Right ventricle myocardium superior (tissue), 1 donor: ENCODE measurements at regions not wholly inside any gene's neighbourhood (a gene's known extent, or its start where the extent isn't known, plus 50 kb on each side); places are given as distances from the start of the nearest gene placed in this dataset.
A peak's percentile ranks its signal among the peaks of the same experiment; 100 is the strongest.

Experiments used
- ATAC-seq: fragments of 200-7000 bp; cut with Tn5 transposase; one replicate; pipeline ENCODE4 v1.9.1; 2020; ENCODE audit warnings: mild to moderate bottlenecking; ENCODE audit not compliant: poor library complexity
- DNase-seq: peaks from one replicate; pipeline ENCODE4 v3.0.0-alpha.2; 2020
- intact Hi-C: fragments of 100-400 bp; cut with DNase I; formaldehyde crosslinking; loops from one replicate; pipeline ENCODE4 v1.11.2; 2022
- donor health status: DM: no; HTN: yes; CAD: no; lungs with severe emphysema.

DNA sequence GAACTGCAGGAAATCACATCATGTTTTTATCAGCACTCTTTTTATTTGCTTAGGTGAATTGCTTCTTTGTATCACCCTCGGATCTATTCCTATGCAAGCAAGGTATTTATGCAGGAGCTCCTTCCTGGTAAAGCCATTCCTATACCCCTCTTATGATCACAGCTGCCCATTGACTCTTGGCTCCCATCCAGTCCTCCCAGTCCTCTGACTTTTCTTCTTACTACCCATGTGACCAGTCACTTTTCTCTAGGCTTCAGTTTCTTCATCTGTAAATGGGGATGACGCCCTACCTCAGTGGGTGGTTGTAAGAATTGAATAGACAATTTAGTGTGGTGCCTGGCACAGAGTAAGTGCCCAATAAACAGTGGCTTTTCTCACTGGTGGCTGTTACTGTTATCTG lies 144.9 kb downstream of the FHIP1A start:
- DNase-seq, result no peak
- intact Hi-C loops, result no loop called here
- ATAC-seq, result no peak

DNA sequence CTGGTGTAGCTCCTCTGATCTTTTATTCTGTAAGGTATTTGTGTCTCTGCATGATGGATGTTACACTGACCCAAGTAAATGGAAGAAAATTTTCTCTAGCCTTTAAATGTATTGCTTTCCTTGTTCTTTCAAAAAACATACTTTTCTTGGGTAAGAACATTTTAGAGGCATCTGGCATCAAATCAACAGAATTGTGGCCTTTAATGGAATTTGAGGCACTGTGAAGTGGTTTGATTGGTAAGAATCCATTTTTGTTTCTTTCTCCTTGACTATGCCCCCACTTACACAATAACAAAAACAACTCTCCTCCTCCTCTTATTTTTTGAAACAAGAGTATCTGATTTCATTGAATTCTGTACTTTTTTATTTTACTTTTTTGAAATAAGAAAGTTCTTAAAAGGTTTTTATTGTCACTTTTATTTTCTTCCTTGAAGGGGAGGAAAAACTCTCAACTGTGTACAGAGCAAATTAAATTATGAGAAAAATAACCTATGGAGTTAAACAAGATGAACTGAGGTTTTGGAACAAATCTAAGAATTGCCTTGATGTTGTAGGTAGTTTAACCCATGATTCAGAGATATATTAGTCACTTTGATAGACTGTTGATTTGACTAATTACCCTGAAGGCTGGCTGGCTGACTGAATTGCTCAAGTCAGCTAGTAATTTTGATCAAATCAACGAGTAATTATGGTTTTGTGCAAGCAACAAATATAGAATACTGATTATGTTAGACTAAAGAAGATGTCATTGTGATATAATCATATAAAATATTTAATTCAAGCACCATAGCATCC lies 146.4 kb downstream of the FHIP1A start:
- DNase-seq, result no peak
- intact Hi-C loops, result no loop called here
- no peak for ATAC-seq

DNA sequence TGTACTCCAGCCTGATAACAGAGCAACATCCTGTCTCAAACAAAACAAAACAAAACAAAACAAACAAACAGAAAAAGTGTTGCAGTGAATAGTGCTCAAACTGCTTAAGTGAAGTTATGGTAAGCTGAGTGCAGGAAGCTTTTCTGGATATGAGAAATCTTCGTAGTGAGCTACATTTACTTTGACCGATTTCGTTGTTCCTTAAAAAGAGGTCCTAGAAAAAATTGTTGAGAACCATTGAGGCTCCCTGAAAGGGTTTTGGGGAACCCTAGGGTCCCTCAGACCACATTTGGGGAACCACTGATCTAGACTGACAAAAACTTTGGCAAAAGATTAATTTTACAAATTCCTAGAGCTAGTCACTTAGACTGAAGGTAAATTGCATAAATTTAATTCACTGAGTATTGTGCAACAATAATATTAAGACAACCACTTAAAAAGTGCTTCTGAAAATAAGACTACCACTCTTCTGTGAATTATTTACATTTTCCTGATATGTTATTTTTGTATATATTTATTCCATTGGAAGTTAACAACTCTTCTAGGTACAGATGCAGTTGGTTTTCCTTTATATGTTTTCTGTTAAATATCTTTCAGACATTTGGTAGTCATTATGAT lies 149.6 kb downstream of the FHIP1A start:
- ATAC-seq, result no peak
- DNase-seq, result no peak
- intact Hi-C loops, result no loop called here

DNA sequence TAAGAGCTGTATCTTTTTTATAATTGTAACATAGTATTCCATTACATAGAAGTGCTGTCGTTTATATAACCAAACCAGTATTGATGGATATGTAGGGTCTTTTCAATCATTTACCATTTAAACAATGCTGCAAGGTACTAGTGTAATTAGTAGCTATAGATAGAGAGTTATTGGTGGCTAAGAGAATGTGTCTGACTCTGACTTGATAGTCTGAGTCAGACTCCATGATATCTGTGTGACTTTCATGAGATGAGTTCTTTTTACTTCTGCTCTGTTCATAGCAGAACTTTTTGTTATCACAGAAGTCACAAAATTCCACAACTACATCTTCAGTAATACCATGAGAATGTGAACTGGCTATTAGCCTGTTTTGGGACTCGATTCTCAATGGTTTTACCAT lies 150.6 kb downstream of the FHIP1A start:
- ATAC-seq (no peak), DNase-seq (no peak)
- intact Hi-C loops, result no loop called here

DNA sequence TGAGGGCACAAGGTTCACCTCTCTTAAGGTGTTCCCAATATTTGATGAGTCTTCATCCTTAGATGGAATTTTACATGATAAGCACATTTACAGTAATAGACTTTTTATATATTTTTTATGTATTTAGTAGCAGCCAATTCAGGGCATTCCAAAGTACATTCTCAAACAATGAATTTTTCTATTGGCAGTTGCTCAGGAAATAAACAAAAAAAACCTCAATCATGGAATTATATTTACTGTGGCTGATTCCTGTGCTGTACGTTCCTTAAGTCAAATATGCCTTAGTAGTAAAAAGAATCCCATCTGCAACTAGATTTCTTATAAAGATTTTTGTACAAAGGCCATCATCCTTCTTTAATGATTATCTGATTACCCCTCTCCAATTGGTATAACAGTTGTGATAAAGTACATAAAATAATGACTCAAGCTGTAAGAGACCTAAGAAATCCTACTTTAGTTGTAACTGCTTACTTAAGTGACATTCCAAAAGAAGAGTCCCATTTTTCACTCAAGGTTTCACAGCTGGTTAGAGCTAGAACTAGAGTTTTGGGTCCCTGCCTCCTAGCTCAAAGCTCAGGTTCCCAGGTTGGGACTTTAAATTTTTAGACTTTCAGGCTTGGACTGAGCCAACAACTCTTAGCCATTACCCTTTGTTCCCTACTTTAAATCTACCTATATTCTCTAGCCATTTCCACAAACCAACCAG lies 152.7 kb downstream of the FHIP1A start:
- no peak for DNase-seq
- intact Hi-C loops, result no loop called here

DNA sequence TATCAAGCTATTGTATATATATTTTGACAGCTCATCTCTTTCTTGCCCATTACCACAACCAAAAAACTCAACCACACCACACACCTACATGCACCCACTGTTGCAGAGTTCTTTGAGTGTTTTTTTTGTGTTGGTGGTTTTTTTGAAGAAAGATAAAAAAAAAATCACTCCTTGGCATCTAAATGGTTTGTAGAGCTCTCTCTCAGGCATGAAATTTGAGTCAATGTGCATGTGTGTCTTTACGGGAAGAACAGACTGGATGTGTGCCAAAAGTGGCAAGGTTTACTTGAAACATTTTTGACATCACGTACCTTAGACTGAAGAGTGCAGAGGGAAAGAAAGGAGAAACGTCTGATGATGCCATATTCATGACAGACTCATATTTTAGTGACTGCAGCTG lies 154.2 kb downstream of the FHIP1A start:
- intact Hi-C loops, result no loop called here
- DNase-seq (no peak), ATAC-seq (no peak)

More for the DNA sequence above, 152.7 kb downstream of the FHIP1A start:
- no peak for ATAC-seq

DNA sequence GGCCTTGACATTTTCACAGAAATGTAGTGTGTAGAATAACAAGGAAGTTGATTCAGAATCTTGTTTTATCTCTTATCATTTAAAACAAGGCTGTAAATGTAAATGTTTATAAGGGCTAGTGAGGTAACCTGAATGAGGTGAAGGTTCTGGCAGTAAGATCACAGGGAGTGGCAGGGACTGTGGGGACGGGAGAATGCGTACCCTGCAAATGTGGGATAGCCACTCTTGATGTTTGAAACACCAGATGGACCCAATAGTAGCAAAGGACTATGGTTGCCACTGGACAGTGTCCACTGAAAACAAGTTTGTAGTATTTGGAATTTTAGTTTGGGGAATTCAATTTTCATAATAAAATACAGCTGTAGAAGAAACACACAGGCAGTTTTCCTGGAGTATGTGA lies 155.3 kb downstream of the FHIP1A start:
- intact Hi-C loops, result no loop called here
- ATAC-seq, result no peak
- no peak for DNase-seq

DNA sequence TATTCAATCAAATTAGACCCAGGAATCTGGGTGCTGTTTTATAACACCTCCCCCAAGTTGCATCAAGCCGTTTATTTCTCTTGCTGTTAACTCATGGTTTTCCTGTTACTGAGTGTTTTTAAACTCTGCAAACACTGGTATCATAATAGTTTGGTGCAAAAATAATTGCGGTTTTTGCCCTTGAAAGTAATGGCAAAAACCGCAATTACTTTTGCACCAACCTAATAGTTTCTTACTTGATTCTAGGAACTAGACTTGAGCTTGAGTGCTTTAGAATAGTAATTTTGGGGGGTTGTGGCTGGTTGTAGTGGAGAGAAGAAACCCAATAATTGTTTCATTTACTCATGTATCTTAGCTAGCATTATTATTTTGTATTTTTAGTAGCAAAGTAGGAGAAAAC lies 156.6 kb downstream of the FHIP1A start:
- ATAC-seq (no peak), DNase-seq (no peak)
- intact Hi-C loops, result no loop called here

DNA sequence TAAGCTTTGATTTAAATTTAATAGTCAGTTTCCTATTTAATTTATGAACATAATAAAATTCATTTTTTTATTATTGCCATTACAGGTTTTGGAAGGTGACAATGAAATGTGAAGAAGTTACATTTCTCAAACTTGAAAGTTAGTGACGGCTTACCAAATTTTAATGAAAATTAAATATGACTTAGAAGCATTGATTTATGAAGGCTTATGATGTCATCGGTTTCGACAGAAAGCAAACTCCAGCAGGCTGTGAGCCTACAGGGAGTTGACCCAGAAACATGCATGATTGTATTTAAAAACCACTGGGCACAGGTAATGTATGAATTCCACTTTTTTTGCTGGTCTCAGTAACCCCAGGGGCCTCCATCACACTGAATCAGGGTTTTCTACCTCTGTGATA lies 157.1 kb downstream of the FHIP1A start:
- ATAC-seq (no peak), DNase-seq (no peak)
- intact Hi-C loops, result no loop called here

DNA sequence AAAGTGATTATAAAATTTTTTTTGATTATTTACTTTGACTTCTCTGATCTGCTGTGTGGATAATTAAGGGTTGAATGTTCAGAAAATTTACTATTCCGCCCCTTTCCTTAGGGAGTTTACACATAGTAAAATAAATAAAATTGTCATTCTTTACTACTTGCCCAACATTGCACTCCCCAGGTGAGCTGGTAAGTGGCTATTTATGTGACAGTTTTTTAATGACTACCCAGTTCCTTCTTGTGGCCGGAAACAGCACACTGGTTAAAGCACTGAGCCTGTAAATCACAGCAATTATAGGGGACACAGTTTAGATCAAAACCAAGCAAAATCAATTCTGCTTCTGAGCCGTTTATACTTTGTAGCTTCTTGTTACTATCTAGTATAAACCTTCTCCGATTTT lies 158.1 kb downstream of the FHIP1A start:
- intact Hi-C loops, result no loop called here
- no peak for ATAC-seq
- DNase-seq, result no peak

DNA sequence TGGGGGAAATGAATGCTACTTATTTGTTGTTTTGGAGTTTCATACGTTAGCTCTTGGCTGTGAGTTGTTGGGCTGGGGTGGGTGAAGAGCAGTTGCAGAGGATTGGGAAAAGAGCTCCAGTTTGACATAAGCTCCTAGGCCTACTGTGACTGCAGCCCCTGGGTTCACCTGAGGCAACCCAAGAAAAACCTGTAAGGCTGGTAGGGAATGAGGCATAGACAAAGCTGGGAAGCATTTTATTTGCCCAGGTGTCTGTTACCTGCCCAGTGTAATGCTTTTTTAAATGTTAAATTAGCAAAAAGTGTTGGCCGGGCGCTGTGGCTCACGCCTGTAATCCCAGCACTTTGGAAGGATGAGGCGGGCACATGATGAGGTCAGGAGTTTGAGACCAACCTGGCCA lies 160.0 kb downstream of the FHIP1A start:
- ATAC-seq, result no peak
- intact Hi-C loops, result no loop called here

DNA sequence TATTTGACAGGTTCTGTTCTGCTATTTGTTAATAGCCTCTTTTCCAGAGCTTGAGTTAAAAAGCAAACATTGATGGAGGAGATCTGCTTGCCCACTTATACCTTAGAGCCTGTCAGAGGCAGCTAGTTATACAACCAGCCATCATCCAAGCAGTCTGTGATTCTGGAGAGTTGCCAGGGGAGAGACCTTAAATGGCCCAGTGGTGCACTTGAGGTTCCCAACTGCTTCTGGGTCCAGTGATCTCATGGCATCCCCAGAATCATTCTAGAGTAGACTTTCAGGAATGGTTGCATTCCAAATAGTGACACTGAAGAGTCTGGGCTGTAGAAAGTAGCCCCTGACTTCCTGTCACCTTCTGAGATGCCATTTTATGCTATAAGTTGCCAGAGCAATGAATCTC lies 160.7 kb downstream of the FHIP1A start:
- ATAC-seq (peak; percentile 87), DNase-seq (no peak)
- intact Hi-C loops, result no loop called here

More for the DNA sequence above, 160.0 kb downstream of the FHIP1A start:
- DNase-seq, result no peak

DNA sequence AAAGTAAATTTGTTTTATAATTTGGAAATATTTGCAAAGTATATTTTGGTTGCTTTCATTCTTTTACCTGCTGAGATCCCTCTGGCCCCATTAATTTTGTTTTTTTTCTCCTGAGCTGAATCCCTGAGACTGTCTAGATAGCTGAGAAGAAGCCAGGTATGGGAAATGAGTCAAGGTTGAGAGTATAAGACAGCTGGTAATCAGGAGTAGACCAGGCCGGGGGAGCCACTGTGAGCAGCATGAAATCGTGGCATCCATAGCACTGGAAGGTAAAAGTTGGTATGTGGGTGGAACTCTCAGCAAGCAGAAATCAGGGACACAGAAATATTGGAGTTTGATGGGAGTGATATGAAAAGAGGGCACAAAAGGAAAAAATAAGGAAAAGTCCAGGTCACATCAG lies 164.5 kb downstream of the FHIP1A start:
- ATAC-seq, result no peak
- no peak for DNase-seq
- intact Hi-C loops, result no loop called here

DNA sequence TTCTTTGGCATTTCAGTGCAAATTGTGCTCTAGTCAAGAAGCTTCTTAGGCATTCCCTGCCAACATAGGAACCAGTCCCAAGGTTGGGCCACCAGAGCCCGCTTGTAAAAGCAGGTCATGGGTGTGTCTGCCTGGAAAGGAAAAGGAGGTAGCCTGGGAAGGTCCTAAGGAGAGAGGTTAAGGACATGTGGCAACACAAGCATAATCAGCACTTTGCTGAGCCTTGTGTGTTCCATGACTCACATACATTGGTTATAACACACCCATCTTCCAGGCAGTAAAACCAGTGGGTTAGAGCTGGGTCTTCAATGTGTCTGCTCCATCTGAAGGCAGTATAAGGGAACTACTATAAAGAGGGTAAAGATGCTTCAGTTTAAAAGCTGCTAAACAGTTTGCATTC lies 165.0 kb downstream of the FHIP1A start:
- no peak for DNase-seq
- intact Hi-C loops, result no loop called here

DNA sequence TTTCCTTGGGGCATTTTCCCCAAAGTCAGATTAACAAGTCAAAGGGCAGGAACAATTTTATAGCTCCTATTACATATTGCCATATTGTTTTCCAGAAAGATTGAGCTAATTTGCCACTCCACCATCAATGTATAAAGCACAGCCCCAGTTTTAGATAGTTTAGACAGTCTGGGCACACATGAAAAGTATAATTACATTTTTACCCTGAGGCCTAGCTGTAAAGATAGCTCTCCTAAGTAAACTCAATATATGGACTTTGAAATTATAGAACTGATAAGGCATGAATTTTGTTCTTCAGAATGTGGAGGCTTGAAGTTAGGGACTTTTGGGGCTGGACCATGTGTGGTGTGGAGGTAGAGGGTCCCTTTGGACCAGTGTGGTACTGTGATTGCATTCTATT lies 166.0 kb downstream of the FHIP1A start:
- intact Hi-C loops, result no loop called here
- DNase-seq, result no peak
- ATAC-seq, result no peak

More for the DNA sequence above, 165.0 kb downstream of the FHIP1A start:
- ATAC-seq, result peak; percentile 33

DNA sequence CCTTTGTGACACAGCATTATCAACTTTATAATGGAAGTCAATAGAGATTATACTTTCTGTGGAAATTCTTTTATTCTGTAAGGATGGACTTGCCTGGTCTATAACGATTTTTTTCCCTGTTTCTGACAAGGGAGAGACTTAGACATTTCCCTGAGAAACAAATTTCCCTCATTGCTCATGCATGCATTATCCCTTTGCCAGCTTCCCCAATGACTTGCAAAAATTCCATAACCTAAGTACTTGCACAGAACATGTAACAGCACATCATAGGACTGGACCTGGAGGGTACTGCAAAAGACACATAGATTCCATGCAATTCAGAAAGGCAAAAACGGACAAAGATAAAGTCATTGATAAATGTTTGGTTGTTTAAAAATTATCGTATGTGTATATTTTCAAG lies 166.7 kb downstream of the FHIP1A start:
- no peak for ATAC-seq
- intact Hi-C loops, result no loop called here

DNA sequence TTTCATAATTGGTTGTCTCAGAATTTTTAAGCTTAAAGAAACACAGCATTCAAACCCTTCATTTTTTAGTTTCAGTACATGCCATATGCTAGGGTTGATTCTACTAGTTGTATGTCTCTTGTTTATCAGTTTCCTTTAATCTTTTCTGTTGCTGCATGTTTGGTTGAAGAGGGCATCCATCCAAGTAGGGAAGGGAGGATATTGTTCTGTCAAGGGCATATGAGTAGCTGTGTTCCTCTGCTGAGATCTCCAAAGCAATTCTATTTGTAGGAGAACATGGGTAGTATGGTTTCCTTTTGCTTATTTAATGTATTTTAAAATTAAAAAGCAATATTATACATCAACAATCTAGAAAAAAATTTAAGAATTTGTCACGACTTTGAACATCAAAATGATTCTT lies 167.7 kb downstream of the FHIP1A start:
- peak; percentile 67 for ATAC-seq
- intact Hi-C loops, result no loop called here

More for the DNA sequence above, 166.7 kb downstream of the FHIP1A start:
- DNase-seq, result no peak

DNA sequence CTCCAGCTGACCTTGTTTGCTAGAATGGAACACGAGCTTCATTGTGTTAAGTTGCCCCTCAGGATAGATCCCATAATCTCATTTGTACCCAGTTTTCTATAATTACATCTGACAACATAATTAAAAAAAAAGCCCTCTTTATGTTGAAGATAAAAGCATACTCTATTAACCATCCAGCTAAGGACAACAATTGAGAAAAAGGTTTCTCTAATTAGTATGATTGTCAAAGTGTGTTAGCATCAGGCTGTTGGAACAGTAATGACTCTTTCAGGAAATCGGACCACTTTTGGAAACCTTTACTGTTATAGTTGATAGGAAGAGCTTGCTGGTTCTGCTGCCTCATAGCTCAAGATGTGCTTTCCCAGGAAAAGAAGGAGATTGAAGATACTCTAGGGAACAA lies 172.6 kb downstream of the FHIP1A start:
- ATAC-seq (no peak), DNase-seq (no peak)

More for the DNA sequence above, 167.7 kb downstream of the FHIP1A start:
- no peak for DNase-seq

DNA sequence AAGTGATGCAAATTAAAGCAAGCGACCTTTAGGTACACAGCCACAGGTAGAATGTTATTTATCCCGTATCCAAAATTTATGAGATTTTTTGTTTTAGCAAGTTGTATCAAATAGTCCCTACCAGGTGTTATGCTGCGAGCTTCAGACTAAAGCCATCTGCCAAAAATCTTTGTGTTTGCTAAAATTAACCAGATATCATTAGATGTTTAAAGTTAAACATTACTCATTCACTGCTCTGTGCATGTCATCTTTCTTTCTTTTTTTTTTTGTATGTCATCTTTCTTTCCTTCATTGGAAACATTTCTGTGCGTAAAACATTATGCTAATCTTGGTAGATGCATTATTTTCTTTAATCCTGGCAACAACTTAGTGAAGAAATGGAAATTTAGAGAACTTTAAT lies 173.1 kb downstream of the FHIP1A start:
- DNase-seq (no peak), ATAC-seq (no peak)
- intact Hi-C loops, result no loop called here

More for the DNA sequence above, 172.6 kb downstream of the FHIP1A start:
- intact Hi-C loops, result no loop called here
